MCF 10A (cell line): ENCODE measurements at regions not wholly inside any gene's neighbourhood (a gene's known extent, or its start where the extent isn't known, plus 50 kb on each side); places are given as distances from the start of the nearest gene placed in this dataset.

Source experiments
- BruUV-seq: library from RNA; stranded (reverse); fragments of 400-500 nt; replicated peaks from 2 replicates; lab custom pipeline; 2021; lab: Mats Ljungman, UMichigan
- CTCF ChIA-PET: fragments of 300-600 bp; sonication (Branson Sonifier 250); formaldehyde crosslinking; extraction: SDS; loops from one replicate; lab custom pipeline; 2021; ENCODE audit warnings: antibody characterized with exemption, inconsistent platforms; lab: Yijun Ruan, JAX
- POLR2A ChIA-PET: fragments of 300-600, 350-650 bp; sonication (Branson Sonifier 250); formaldehyde crosslinking; extraction: SDS; loops from one replicate; lab custom pipeline; 2020; ENCODE audit warnings: antibody characterized with exemption, inconsistent platforms; lab: Yijun Ruan, JAX
- DNase-seq: peaks from one replicate; pipeline ENCODE4 v3.0.0-alpha.2; 2018; ENCODE audit not compliant: unreplicated experiment
- H3K27ac Mint-ChIP-seq: one replicate; pipeline ENCODE4 v1.8.0; 2022; ENCODE audit warnings: mild to moderate bottlenecking, low read depth, mixed read lengths; ENCODE audit not compliant: unreplicated experiment
- H3K27me3 Mint-ChIP-seq: one replicate; pipeline ENCODE4 v1.8.0; 2022; ENCODE audit warnings: mixed read lengths; ENCODE audit not compliant: insufficient read depth, unreplicated experiment
- H3K36me3 Mint-ChIP-seq: one replicate; pipeline ENCODE4 v1.8.0; 2022; ENCODE audit warnings: mild to moderate bottlenecking, moderate library complexity, mixed read lengths; ENCODE audit not compliant: insufficient read depth, unreplicated experiment
- H3K4me1 Mint-ChIP-seq: one replicate; pipeline ENCODE4 v1.8.0; 2022; ENCODE audit warnings: mixed read lengths; ENCODE audit not compliant: insufficient read depth, unreplicated experiment
- H3K4me3 Mint-ChIP-seq: one replicate; pipeline ENCODE4 v1.8.0; 2022; ENCODE audit warnings: mild to moderate bottlenecking, moderate library complexity, mixed read lengths; ENCODE audit not compliant: unreplicated experiment
- H3K9me3 Mint-ChIP-seq: one replicate; pipeline ENCODE4 v1.8.0; 2022; ENCODE audit warnings: mixed read lengths; ENCODE audit not compliant: unreplicated experiment
- intact Hi-C: fragments of 100-400 bp; cut with micrococcal nuclease; formaldehyde crosslinking; loops from 2 replicates; pipeline ENCODE4 v1.14.1; 2022
- TF ChIP-seq, protein P1 (sequence below): fragments of 200-600 bp; IDR thresholded peaks from one replicate; pipeline ENCODE4 v1.8.0; 2022; ENCODE audit warnings: antibody characterized with exemption, mild to moderate bottlenecking; ENCODE audit not compliant: unreplicated experiment

- POLR2A ChIA-PET = no interaction called here
- Mint-ChIP-seq H3K4me1 (no peaks in the 10 kb centered on the region), H3K27me3 (peaks cover 56% of the 10 kb centered on the region), H3K36me3 (no peaks in the 10 kb centered on the region), H3K9me3 (no peaks in the 10 kb centered on the region), H3K4me3 (no peak overlapping the region), H3K27ac (no peak overlapping the region)
- CTCF ChIA-PET = no interaction called here
- no peak for DNase-seq
- no TSS peak for BruUV-seq
- TF ChIP-seq, protein P1, sequence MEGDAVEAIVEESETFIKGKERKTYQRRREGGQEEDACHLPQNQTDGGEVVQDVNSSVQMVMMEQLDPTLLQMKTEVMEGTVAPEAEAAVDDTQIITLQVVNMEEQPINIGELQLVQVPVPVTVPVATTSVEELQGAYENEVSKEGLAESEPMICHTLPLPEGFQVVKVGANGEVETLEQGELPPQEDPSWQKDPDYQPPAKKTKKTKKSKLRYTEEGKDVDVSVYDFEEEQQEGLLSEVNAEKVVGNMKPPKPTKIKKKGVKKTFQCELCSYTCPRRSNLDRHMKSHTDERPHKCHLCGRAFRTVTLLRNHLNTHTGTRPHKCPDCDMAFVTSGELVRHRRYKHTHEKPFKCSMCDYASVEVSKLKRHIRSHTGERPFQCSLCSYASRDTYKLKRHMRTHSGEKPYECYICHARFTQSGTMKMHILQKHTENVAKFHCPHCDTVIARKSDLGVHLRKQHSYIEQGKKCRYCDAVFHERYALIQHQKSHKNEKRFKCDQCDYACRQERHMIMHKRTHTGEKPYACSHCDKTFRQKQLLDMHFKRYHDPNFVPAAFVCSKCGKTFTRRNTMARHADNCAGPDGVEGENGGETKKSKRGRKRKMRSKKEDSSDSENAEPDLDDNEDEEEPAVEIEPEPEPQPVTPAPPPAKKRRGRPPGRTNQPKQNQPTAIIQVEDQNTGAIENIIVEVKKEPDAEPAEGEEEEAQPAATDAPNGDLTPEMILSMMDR = no peak
- intact Hi-C loops = no loop called here
Observed at GRCh38 chr3:13252207-13252606, 167.9 kb downstream of the NUP210 start.

GRCh38 chr3:13251166-13251903 is 168.8 kb downstream of the NUP210 start:
- intact Hi-C loops = no loop called here
- no peak for DNase-seq
- Mint-ChIP-seq H3K27me3 (peaks cover 47% of the 10 kb centered on the region), H3K4me3 (no peak overlapping the region), H3K9me3 (no peaks in the 10 kb centered on the region), H3K27ac (no peak overlapping the region), H3K36me3 (no peaks in the 10 kb centered on the region), H3K4me1 (no peaks in the 10 kb centered on the region)
- ChIA-PET POLR2A (no interaction called here), CTCF (interaction anchor here (1.2 kb wide), 1 partner anchor 40 kb away, joined by 3 read pairs; no protein-coding TSS in a partner anchor)
- BruUV-seq = no TSS peak
- TF ChIP-seq, protein P1 = no peak

GRCh38 chr3:13249664-13250390 is 170.3 kb downstream of the NUP210 start:
- no TSS peak for BruUV-seq
- H3K27me3 Mint-ChIP-seq = peaks cover 34% of the 10 kb centered on the region
- ChIA-PET POLR2A (no interaction called here), CTCF (interaction anchor here (0.6 kb wide), 1 partner anchor 43 kb away, joined by 4 read pairs; no protein-coding TSS in a partner anchor)
- H3K4me1 Mint-ChIP-seq = no peaks in the 10 kb centered on the region
- intact Hi-C loops = no loop called here
- TF ChIP-seq, protein P1 = no peak
- H3K27ac Mint-ChIP-seq = no peak overlapping the region
- no peaks in the 10 kb centered on the region for H3K9me3 Mint-ChIP-seq
- H3K4me3 Mint-ChIP-seq = no peak overlapping the region
- H3K36me3 Mint-ChIP-seq = no peaks in the 10 kb centered on the region
- no peak for DNase-seq

- POLR2A ChIA-PET = no interaction called here
- TF ChIP-seq, protein P1 = no peak
- Mint-ChIP-seq H3K4me1 (no peaks in the 10 kb centered on the region), H3K9me3 (no peaks in the 10 kb centered on the region), H3K27ac (no peak overlapping the region), H3K36me3 (no peaks in the 10 kb centered on the region), H3K27me3 (peaks cover 24% of the 10 kb centered on the region), H3K4me3 (no peak overlapping the region)
- intact Hi-C loops = no loop called here
- no TSS peak for BruUV-seq
- DNase-seq = no peak
- CTCF ChIA-PET = interaction anchor here (1.3 kb wide), 1 partner anchor 203 kb away, joined by 3 read pairs; no protein-coding TSS in a partner anchor
Observed at GRCh38 chr3:13248640-13249039, 171.5 kb downstream of the NUP210 start.
